ENCODE measurements at regions not wholly inside any gene's neighbourhood (a gene's known extent, or its start where the extent isn't known, plus 50 kb on each side); places are given as distances from the start of the nearest gene placed in this dataset.

GRCh38 chr16:73216932-73217331 lies 169.0 kb upstream of the ZFHX3 start:
- TF ChIP-seq CTCF (conservative IDR thresholded peaks at IDR 0.05; ENCODE audit: low read depth, low read length) = no peak
- TF ChIP-seq BHLHE40 (IDR thresholded peaks at IDR 0.05; ENCODE audit: low read depth, low read length) = no peak
